Spinal cord (tissue), 9 donors: ENCODE measurements at regions not wholly inside any gene's neighbourhood (a gene's known extent, or its start where the extent isn't known, plus 50 kb on each side); places are given as distances from the start of the nearest gene placed in this dataset.

Experiments
- DNase-seq, 6 donors: peaks; one replicate each; pipeline versions ENCODE4 v3.0.0 to v3.0.0-alpha.2; 2013 to 2015; ENCODE audit warnings: low spot score in 6 of 6, low read depth in 4 of 6
- H3K27ac ChIP-seq: one replicate; pipeline ENCODE4 v1.5.1; 2013; ENCODE audit warnings: low read depth, low read length, control low read depth
- H3K27me3 ChIP-seq: one replicate; pipeline ENCODE4 v1.6.1; 2013; ENCODE audit warnings: low read length; ENCODE audit not compliant: control insufficient read depth, insufficient read depth
- H3K36me3 ChIP-seq: one replicate; pipeline ENCODE4 v1.6.1; 2013; ENCODE audit warnings: low read length; ENCODE audit not compliant: control insufficient read depth, insufficient read depth
- H3K4me1 ChIP-seq: one replicate; pipeline ENCODE4 v1.6.1; 2013; ENCODE audit warnings: low read length; ENCODE audit not compliant: control insufficient read depth, insufficient read depth
- H3K4me3 ChIP-seq: one replicate; pipeline ENCODE4 v1.5.1; 2013; ENCODE audit warnings: low read depth, low read length, control low read depth
- H3K9me3 ChIP-seq: one replicate; pipeline ENCODE4 v1.6.1; 2013; ENCODE audit warnings: low read length; ENCODE audit not compliant: control insufficient read depth, insufficient read depth
- WGBS: methylation state at CpG from one replicate; pipeline ENCODE4 v1.1.5; 2013; ENCODE audit warnings: missing lambda C conversion rate; ENCODE audit not compliant: insufficient coverage; 5-methylcytosine and 5-hydroxymethylcytosine counted together
- donor health status: healthy.

GRCh38 chr16:86200722-86201121 is 301.8 kb downstream of the IRF8 start:
- H3K4me1 ChIP-seq, result peaks cover 15% of the 10 kb centered on the region
- peaks cover 63% of the 10 kb centered on the region for H3K27me3 ChIP-seq
- DNase-seq, result no peak
- H3K9me3 ChIP-seq, result no peaks in the 10 kb centered on the region
- no peaks in the 10 kb centered on the region for H3K36me3 ChIP-seq
- no peak overlapping the region for H3K4me3 ChIP-seq
- H3K27ac ChIP-seq, result no peak overlapping the region
- 82% methylated on average over 8 of the region's 9 CpGs for WGBS

DNA sequence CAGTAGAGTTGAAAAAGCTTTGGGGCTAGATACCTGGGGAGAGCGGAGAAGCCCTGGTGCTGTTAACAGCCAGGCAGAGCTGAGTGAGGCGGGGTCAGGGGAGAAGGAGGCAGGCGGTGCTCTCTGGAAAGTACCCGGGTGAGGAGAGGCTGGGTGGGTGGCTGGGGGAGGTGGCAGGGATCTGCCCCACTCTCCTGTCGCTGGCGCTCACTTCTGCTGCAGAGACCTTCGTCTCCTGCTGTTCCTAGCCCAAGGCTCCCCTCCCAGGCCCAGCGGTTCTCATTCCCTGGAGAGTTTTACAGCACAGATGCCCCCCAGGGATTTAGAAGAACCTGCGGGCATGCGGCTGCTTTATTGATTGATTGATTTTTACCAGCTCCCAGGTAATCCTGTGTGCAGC is 302.8 kb downstream of the IRF8 start:
- peaks cover 54% of the 10 kb centered on the region for H3K27me3 ChIP-seq
- H3K4me3 ChIP-seq, result no peak overlapping the region
- H3K36me3 ChIP-seq, result no peaks in the 10 kb centered on the region
- H3K27ac ChIP-seq, result no peak overlapping the region
- H3K9me3 ChIP-seq, result no peaks in the 10 kb centered on the region
- H3K4me1 ChIP-seq, result peaks cover 15% of the 10 kb centered on the region
- WGBS, result 45% methylated on average over 7 of the region's 10 CpGs
- DNase-seq, result no peak

GRCh38 chr16:86202267-86202666 is 303.3 kb downstream of the IRF8 start:
- Histone ChIP-seq H3K27me3 (peaks cover 48% of the 10 kb centered on the region), H3K4me1 (peaks cover 15% of the 10 kb centered on the region)
- 71% methylated on average over 13 of the region's 16 CpGs for WGBS

GRCh38 chr16:86202760-86203426 is 303.9 kb downstream of the IRF8 start:
- no peak for DNase-seq
- Histone ChIP-seq H3K9me3 (no peaks in the 10 kb centered on the region), H3K4me1 (peaks cover 15% of the 10 kb centered on the region), H3K36me3 (no peaks in the 10 kb centered on the region), H3K4me3 (no peak overlapping the region), H3K27me3 (peaks cover 42% of the 10 kb centered on the region), H3K27ac (no peak overlapping the region)
- 86% methylated on average over 4 of the region's 11 CpGs for WGBS

More at GRCh38 chr16:86202267-86202666, 303.3 kb downstream of the IRF8 start:
- Histone ChIP-seq H3K27ac (no peak overlapping the region), H3K4me3 (no peak overlapping the region), H3K9me3 (no peaks in the 10 kb centered on the region), H3K36me3 (no peaks in the 10 kb centered on the region)
- DNase-seq, result no peak

GRCh38 chr16:86203557-86204275 is 304.8 kb downstream of the IRF8 start:
- Histone ChIP-seq H3K27ac (no peak overlapping the region), H3K27me3 (peaks cover 34% of the 10 kb centered on the region), H3K4me1 (peaks cover 7% of the 10 kb centered on the region), H3K36me3 (no peaks in the 10 kb centered on the region), H3K9me3 (no peaks in the 10 kb centered on the region), H3K4me3 (no peak overlapping the region)
- no peak for DNase-seq
- 86% methylated on average over 11 of the region's 19 CpGs for WGBS

GRCh38 chr16:86205521-86206245 is 304.6 kb upstream of the FOXF1 start:
- no peak for DNase-seq
- Histone ChIP-seq H3K4me3 (no peak overlapping the region), H3K9me3 (no peaks in the 10 kb centered on the region), H3K27me3 (peaks cover 14% of the 10 kb centered on the region), H3K36me3 (no peaks in the 10 kb centered on the region), H3K4me1 (no peaks in the 10 kb centered on the region), H3K27ac (no peak overlapping the region)
- 72% methylated on average over 12 of the region's 16 CpGs for WGBS

DNA sequence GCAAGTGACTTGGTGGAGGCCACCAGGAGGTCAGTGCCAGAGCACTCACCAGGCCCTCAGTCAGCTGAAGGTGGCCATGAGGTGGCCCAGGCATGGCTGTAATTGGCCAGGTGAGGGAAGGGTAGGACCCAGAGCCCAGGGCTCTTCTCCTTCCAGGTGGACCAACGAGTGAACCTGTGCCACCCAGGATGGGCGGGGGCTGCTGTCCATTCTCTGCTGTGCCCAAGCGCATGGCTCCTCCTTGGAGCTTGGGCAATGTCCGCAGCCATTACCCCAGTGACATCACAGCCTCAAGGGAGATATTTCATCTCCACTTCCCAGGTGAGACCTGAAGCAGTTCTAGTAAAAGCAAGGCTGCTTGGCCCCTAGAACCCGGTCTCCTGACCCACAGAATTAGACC is 303.0 kb upstream of the FOXF1 start:
- Histone ChIP-seq H3K9me3 (no peaks in the 10 kb centered on the region), H3K27ac (no peak overlapping the region), H3K4me1 (no peaks in the 10 kb centered on the region), H3K4me3 (no peak overlapping the region), H3K27me3 (peaks cover under 1% of the 10 kb centered on the region), H3K36me3 (no peaks in the 10 kb centered on the region)
- no peak for DNase-seq
- WGBS, result 95% methylated on average over 5 of the region's 5 CpGs

DNA sequence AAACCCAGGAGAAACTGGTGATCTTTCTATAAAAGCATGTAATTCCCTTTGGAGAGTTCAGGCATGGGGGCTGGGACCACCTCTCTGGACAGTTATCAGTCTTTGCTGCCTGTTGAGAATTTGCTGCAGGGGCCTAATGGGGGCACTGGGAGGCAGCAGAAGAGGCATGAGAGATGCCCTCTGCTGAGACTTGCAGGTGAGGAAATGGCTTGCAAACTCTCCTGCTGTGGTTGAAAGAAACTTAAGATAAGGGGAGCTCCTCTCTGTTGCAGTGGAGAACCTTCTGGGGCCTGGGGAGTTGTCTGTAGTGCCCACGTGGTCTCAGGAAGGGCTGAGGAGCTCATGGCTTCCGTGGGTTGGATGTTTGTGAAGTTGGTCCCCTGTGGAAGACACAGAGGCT is 301.1 kb upstream of the FOXF1 start:
- no peak for DNase-seq
- H3K27me3 ChIP-seq, result no peaks in the 10 kb centered on the region
- no peak overlapping the region for H3K27ac ChIP-seq
- WGBS, result 68% methylated on average over 2 of the region's 2 CpGs
- no peaks in the 10 kb centered on the region for H3K36me3 ChIP-seq
- H3K4me3 ChIP-seq, result no peak overlapping the region
- H3K9me3 ChIP-seq, result no peaks in the 10 kb centered on the region
- H3K4me1 ChIP-seq, result no peaks in the 10 kb centered on the region

DNA sequence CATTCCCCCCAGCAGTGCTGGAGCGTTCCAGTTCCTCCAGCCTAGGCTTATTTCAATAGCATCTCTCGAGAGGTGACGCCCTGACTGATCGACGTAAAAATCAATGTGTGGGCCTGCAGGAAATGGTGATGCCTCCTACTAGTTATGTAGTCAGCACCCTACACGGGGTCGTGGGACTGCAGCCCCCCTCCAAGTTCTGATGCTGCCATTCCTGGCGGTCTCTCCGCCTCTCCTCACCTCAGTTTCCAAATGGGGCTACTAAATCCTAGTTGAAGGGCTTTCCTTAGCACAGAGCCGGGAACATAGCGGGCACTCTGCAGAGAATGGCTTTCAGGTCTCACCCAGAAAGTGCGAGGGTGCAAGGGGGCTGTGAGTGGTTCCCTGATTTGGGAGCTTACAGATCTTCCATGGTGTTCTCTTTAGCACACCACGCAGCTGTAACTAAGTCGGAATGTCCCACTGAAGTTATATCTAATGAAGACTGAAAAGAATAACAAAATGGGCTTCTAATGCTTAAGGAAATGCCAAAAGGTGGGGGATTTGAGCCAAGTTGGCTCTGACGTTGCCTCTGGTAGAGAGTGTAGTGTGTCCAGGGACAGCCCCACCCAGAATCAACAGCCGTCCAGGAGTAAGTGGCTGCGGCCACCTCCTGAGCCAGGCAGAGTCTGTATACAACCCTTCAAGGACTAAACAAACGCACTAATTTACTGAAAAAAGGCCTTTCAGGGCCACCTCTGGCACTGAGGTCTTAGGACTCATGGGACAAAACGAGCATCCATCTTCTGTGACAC is 299.7 kb upstream of the FOXF1 start:
- H3K4me1 ChIP-seq, result no peaks in the 10 kb centered on the region
- DNase-seq, result no peak
- H3K27me3 ChIP-seq, result no peaks in the 10 kb centered on the region
- 90% methylated on average over 16 of the region's 19 CpGs for WGBS
- H3K9me3 ChIP-seq, result no peaks in the 10 kb centered on the region
- H3K27ac ChIP-seq, result no peak overlapping the region
- no peak overlapping the region for H3K4me3 ChIP-seq
- H3K36me3 ChIP-seq, result no peaks in the 10 kb centered on the region
